Osteocyte (in vitro differentiated cells): ENCODE measurements at regions not wholly inside any gene's neighbourhood (a gene's known extent, or its start where the extent isn't known, plus 50 kb on each side); places are given as distances from the start of the nearest gene placed in this dataset.

Experiments
- DNase-seq: peaks from one replicate; pipeline ENCODE4 v3.0.0; 2021; ENCODE audit warnings: mixed read lengths; ENCODE audit not compliant: unreplicated experiment; ENCODE audit errors: extremely low spot score
- H3K27ac Mint-ChIP-seq: one replicate; pipeline ENCODE4 v1.8.0; 2021; ENCODE audit warnings: mild to moderate bottlenecking, mixed read lengths; ENCODE audit not compliant: unreplicated experiment
- H3K27me3 Mint-ChIP-seq: one replicate; pipeline ENCODE4 v1.8.0; 2021; ENCODE audit warnings: mixed read lengths; ENCODE audit not compliant: unreplicated experiment
- H3K36me3 Mint-ChIP-seq: one replicate; pipeline ENCODE4 v1.8.0; 2021; ENCODE audit warnings: mixed read lengths; ENCODE audit not compliant: unreplicated experiment
- H3K4me1 Mint-ChIP-seq: one replicate; pipeline ENCODE4 v1.8.0; 2021; ENCODE audit warnings: mixed read lengths; ENCODE audit not compliant: unreplicated experiment
- H3K4me3 Mint-ChIP-seq: one replicate; pipeline ENCODE4 v1.8.0; 2021; ENCODE audit warnings: mild to moderate bottlenecking, moderate library complexity, mixed read lengths; ENCODE audit not compliant: unreplicated experiment
- H3K9me3 Mint-ChIP-seq: one replicate; pipeline ENCODE4 v1.8.0; 2021; ENCODE audit warnings: mixed read lengths; ENCODE audit not compliant: unreplicated experiment
- TF ChIP-seq, protein P1 (sequence below): fragments of 200-600 bp; sonication (generic); IDR thresholded peaks from 2 replicates; pipeline ENCODE4 v1.5.0; 2021; ENCODE audit warnings: antibody characterized with exemption, mild to moderate bottlenecking, moderate library complexity

DNA sequence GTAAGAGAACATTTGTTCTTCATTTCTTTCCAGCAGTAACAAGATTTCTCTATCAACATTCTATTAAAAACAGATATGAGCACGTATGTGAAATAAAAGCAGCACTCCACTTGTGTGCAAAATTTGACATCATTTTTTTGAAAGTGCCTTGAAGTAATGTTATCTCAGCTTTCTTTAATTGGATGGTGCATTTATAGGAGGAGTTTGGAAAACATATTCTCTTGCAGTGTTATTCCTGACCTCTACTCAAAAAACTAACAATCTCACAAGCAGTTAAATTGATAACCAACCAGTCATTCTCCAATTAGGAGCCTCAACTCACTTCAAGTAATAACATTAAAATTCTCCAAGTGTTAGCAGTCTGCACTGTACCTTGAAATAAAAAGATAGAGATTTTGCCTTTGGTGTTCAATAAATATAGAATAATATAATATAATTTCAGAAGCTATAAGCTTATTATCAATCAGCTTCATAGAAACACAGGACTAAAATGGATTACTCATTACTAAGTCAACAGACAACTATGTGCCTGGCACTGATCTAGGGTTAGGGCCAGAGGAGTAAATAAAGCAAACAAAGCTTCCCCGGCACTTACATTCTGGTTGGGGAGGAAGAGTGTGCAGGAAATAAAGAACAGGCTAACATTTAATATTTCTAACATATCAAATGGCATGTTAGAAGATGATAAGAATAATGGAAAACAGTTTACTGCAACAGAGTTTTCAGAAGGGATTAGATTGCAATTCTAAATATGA, 149.0 kb upstream of the SGK1 start:
- Mint-ChIP-seq H3K36me3 (no peaks in the 10 kb centered on the region), H3K27ac (no peak overlapping the region), H3K27me3 (no peaks in the 10 kb centered on the region), H3K4me3 (no peak overlapping the region), H3K4me1 (peaks cover 54% of the 10 kb centered on the region), H3K9me3 (no peaks in the 10 kb centered on the region)
- no peak for DNase-seq
- TF ChIP-seq, protein P1, sequence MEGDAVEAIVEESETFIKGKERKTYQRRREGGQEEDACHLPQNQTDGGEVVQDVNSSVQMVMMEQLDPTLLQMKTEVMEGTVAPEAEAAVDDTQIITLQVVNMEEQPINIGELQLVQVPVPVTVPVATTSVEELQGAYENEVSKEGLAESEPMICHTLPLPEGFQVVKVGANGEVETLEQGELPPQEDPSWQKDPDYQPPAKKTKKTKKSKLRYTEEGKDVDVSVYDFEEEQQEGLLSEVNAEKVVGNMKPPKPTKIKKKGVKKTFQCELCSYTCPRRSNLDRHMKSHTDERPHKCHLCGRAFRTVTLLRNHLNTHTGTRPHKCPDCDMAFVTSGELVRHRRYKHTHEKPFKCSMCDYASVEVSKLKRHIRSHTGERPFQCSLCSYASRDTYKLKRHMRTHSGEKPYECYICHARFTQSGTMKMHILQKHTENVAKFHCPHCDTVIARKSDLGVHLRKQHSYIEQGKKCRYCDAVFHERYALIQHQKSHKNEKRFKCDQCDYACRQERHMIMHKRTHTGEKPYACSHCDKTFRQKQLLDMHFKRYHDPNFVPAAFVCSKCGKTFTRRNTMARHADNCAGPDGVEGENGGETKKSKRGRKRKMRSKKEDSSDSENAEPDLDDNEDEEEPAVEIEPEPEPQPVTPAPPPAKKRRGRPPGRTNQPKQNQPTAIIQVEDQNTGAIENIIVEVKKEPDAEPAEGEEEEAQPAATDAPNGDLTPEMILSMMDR: no peak

DNA sequence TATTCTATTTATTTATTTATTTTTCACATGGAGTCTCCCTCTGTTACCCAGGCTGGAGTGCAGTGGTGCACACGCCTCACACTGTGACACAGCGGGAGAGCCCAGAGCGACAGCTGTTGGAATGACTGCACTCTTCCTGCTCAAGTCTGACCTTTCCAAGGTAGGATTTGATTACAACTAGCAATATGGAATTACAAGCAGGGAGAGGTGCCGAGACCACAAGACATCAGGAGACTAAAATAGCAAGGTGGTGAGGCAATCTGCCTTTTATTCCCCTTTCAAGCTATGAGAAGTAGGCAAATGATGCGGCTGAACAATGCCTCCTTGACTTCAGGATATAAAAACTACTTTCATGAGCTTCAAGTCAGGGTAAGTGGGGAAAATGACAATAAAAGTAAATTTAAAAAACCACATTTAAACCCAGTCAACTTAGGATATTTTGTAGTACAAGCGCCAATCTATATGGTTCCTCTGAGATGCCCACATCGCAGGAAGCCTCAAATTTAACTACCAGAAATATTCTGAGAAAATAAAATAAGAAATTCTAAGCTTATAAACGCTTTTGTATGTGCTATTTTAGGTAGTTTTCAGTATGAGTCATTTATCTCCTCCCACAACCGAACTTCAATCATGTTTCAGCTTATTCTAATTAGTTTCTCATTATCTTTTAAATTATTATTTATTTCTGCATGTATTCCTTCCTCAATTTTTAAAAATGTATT, 146.9 kb upstream of the SGK1 start:
- TF ChIP-seq, protein P1: no peak
- H3K27me3 Mint-ChIP-seq: no peaks in the 10 kb centered on the region
- DNase-seq: no peak
- no peaks in the 10 kb centered on the region for H3K9me3 Mint-ChIP-seq
- H3K4me1 Mint-ChIP-seq: peaks cover 50% of the 10 kb centered on the region
- no peak overlapping the region for H3K4me3 Mint-ChIP-seq
- H3K36me3 Mint-ChIP-seq: no peaks in the 10 kb centered on the region
- peak overlapping the region; percentile 50 for H3K27ac Mint-ChIP-seq

- no peak for DNase-seq
- Mint-ChIP-seq H3K27ac (no peak overlapping the region), H3K4me3 (no peak overlapping the region), H3K36me3 (no peaks in the 10 kb centered on the region), H3K9me3 (no peaks in the 10 kb centered on the region), H3K27me3 (no peaks in the 10 kb centered on the region), H3K4me1 (peaks cover 7% of the 10 kb centered on the region)
- TF ChIP-seq, protein P1: no peak
Measured at GRCh38 chr6:134458857-134459657, 141.1 kb upstream of the SGK1 start.

GRCh38 chr6:134457941-134458340, 140.0 kb upstream of the SGK1 start:
- Mint-ChIP-seq H3K36me3 (no peaks in the 10 kb centered on the region), H3K4me3 (no peak overlapping the region), H3K4me1 (peaks cover 7% of the 10 kb centered on the region), H3K9me3 (no peaks in the 10 kb centered on the region), H3K27ac (no peak overlapping the region), H3K27me3 (no peaks in the 10 kb centered on the region)
- TF ChIP-seq, protein P1: no peak
- DNase-seq: no peak

- H3K4me1 Mint-ChIP-seq: peaks cover 7% of the 10 kb centered on the region
- H3K36me3 Mint-ChIP-seq: no peaks in the 10 kb centered on the region
- H3K9me3 Mint-ChIP-seq: no peaks in the 10 kb centered on the region
- no peaks in the 10 kb centered on the region for H3K27me3 Mint-ChIP-seq
- TF ChIP-seq, protein P1: no peak
- DNase-seq: no peak
- no peak overlapping the region for H3K4me3 Mint-ChIP-seq
- H3K27ac Mint-ChIP-seq: no peak overlapping the region
Measured at GRCh38 chr6:134456226-134456625, 138.3 kb upstream of the SGK1 start.
